NCI-H524 (cell line): ENCODE measurements at regions not wholly inside any gene's neighbourhood (a gene's known extent, or its start where the extent isn't known, plus 50 kb on each side); places are given as distances from the start of the nearest gene placed in this dataset.

Experiments
- DNase-seq, 2 experiments: peaks; one replicate each; lab custom pipeline; 2025; lab: John Stamatoyannopoulos, UW

GRCh38 chr1:238196516-238196915 is 305.8 kb upstream of the ZP4 start:
- DNase-seq, result no peak

- DNase-seq, result no peak
Observed at GRCh38 chr1:238191170-238191569, 300.4 kb upstream of the ZP4 start.

DNA sequence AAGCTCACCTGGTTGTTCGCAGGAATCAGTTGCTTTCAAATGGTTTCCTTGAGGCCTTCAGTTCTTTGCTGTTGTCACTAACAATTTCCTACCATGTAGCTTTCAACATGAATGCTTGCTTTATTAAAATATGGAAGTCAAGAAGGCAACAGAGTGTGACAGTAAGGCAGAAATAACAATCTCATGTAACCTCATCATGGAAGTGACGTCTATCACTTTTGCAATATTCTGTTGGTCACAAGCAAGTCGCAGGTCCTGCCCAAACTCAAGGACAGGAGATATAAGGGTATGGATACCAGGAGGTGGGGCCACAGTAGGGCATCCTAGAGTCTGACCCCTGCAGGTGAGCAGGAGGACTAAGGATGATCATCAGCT is 296.8 kb upstream of the ZP4 start:
- DNase-seq, result no peak

- DNase-seq, result no peak
Observed at GRCh38 chr1:238186887-238187574, 296.3 kb upstream of the ZP4 start.

DNA sequence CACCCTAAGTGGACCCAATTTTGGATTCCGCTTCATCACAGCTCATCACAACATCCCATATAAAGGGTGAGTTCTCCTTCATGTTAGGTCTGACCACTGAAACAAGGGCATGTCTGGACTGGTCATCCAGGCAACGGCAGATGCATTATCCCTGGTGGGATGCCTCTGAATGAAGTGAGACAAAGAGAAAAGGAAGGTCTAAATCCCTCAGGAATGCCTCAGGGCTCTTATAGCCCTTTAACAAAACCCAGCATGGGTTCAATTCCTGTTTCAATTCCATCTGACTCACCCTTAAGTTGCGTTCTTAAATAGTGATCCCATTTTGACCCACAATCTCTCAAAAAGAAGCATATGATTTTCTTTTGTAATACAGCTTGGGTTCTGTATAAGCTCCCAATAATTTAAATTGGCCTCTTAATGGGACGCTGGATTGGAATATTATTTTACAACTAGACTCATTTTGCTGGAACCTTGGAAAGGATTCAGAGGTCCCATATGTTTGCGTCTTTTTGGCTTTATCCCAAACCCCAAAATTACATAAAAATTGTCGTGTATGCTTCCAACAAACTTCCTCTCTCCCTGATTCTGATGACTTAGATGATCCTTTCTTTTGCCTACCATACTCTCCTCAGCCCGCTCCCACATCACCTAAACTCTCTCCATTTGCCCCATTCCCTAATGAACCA is 287.4 kb upstream of the ZP4 start:
- DNase-seq, result no peak

DNA sequence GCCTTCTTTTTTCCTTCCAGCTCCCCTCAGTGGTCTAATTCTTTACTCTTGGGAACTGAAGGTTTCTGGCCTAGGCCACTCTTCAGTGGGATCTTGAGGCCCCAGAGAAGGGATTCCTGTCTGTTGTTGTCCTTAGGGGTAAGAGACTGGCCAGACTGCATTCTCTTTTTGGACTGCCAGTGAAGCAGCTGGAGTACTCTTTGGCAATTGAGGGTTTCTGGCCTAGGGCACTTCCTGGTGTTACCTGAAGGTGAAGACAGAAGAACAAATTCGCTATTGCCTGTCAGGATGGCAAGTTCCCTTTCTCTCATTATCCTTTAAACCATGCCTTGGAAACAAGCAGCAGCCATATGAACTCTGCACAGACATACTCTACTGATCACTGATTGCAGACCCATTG is 286.6 kb upstream of the ZP4 start:
- no peak for DNase-seq

DNA sequence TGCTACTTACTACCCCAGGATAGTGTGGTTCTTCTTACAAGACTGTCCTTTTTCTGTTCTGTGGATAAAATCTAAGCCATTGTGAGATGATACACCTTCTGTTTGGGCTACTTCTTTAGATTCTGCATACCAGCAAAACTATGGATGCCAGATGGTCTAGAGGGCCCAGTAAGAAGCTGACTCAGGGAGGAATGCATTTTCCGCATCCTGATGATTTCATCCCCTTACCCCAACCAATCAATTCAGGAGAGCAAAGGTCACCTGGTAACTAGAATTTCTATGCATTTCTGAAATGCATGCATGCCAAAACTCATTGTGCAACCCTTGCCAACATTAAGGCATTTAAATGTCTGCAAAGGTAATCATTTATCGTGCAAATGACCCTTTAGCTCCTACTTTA is 285.7 kb upstream of the ZP4 start:
- DNase-seq, result no peak

GRCh38 chr1:238171985-238172384 is 281.3 kb upstream of the ZP4 start:
- no peak for DNase-seq

GRCh38 chr1:238161955-238162354 is 271.2 kb upstream of the ZP4 start:
- DNase-seq, result no peak

- no peak for DNase-seq
Observed at GRCh38 chr1:238153939-238154338, 263.2 kb upstream of the ZP4 start.

- no peak for DNase-seq
Observed at GRCh38 chr1:238153253-238153652, 262.5 kb upstream of the ZP4 start.

- no peak for DNase-seq
Observed at GRCh38 chr1:238152119-238152518, 261.4 kb upstream of the ZP4 start.

GRCh38 chr1:238143038-238143437 is 252.3 kb upstream of the ZP4 start:
- DNase-seq, result no peak

DNA sequence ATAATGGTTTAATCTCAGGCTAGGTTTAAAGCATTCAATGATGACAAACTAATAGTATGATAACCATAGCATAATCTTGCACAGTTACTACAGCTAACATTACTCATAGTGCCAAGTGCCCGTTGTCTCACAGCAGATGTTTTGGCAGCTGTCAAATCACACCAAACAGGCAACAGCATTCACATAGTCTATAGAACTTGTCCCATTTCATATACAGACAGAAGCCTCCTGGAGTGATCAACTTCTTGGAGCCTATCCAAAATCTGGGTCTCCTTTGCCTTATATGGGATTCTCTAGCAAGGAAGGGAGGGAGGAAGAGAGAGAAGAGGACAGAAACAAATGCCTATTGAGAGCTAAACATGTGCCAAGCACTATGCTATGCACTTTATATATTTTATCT is 250.6 kb upstream of the ZP4 start:
- no peak for DNase-seq

DNA sequence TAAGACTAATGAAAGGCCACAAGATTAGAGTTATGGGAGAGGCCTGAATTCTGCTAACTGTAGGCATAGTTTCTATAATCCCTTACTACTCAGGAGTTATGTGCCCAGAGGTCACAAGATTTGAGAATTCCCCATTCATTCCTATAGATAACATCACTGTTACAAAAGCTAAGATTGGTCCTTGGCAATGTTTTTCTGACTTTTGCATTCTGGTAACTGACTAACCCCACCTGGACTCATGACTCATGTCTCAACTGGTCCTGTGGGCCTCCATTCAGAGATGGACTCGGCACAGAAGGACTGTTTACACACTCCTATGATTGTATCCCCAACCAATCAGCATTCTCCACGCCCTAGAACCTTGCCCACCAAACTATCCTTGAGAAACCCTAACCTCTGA is 249.0 kb upstream of the ZP4 start:
- no peak for DNase-seq

DNA sequence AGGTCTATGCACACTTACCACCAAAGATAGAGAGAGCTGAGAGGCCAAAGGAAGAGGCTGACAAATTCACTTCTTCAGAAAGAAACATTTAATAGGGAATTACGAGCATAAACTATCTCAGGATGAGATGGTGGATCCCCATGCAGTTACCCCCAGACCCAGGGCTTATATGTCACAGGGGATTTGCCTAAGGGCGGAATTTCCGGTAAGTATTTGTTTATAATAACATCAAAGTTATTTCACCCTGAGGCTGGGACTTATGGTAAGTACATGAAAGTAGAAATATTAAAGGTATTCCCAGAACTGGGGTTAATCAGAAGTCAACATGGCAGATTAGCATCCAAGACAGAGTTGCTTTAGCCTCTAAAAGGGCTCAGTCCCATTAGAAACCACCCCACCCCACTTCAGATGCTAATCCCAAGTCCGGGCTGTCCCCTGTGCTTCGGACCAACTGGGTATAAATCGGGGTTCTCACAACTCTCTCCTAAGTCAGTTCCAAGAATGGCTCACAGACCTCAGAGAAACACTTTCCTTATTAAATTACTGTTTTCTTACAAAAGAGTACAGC is 247.4 kb upstream of the ZP4 start:
- no peak for DNase-seq

DNA sequence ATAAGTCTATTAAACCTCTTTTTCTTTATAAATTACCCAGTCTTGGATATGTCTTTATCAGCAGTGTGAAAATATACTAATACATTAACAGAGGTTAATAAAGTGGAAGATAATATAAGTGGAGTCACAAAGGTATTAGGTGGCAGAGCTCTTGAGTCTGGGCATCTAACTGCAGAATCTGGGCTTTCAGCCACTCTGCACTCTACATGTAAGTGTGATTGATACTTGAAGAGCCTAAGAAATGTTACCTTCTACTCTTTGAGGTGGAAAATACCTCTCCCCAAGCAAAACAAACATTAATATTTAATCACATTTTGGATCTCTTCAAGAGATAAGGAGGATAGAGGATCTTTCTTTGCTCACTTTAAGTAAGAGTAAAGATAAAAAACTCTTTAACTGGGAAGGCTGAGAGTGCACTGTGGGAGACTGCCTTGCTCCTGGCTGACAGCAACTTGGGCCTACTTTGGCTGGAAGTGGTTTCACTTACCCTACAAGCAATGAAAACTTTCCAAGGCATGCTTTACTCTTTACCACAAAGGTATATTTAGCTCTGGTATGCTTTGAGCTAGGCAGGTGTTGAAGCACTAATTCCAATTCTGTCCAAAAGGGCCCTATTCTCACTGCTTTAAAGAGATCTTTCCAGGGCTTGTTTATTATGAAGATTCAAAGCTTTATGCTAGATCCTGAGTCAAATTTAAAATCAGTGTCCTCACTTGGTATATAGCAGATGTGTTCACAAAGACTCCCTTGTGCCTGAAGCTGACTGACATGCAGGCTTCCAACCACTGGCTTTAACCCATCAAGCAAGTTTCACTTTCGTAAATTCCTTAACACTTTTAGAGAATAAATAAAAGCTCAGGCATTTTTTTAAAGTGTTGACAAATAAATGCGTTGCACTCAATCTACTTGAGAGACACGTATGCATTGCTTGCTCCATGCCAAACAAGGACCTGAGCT is 245.3 kb upstream of the ZP4 start:
- DNase-seq, result no peak

GRCh38 chr1:238129677-238130076 is 239.0 kb upstream of the ZP4 start:
- DNase-seq, result no peak

GRCh38 chr1:238123201-238123600 is 232.5 kb upstream of the ZP4 start:
- no peak for DNase-seq

GRCh38 chr1:238119861-238120260 is 229.1 kb upstream of the ZP4 start:
- DNase-seq, result no peak

DNA sequence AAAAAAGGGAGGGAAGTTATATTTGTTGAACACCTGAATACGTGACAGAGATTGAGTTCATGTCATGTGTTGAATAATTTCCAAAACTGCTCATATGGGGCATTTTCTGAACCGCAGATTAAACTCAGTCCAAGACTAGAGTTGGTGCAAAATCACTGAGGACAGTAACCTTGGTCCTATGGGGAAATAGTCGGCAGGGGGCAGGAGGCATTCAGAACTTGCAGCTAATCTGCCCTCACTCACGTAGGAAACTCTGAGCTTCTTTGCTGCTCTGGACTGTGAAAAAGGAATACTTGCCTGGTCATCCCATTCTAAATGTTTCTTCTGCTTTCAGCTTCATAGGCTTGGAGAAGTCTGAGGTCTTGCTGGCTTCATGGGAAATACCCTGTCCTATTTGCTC is 228.3 kb upstream of the ZP4 start:
- no peak for DNase-seq

- no peak for DNase-seq
Observed at GRCh38 chr1:238115852-238116251, 225.1 kb upstream of the ZP4 start.
